Esophagus squamous epithelium (tissue), 4 donors: ENCODE measurements at regions not wholly inside any gene's neighbourhood (a gene's known extent, or its start where the extent isn't known, plus 50 kb on each side); places are given as distances from the start of the nearest gene placed in this dataset.

Experiments used
- CTCF ChIP-seq, 6 experiments: fragments of 450-650 bp in 4 of 6; fragments of 200-600 bp in 2 of 6; sonication (generic) in 2 of 6; IDR thresholded peaks; one replicate each; pipeline ENCODE4 v1.5.1; 2016 to 2019; ENCODE audit warnings: antibody characterized with exemption in 6 of 6, mild to moderate bottlenecking in 4 of 6, moderate library complexity in 4 of 6
- POLR2A ChIP-seq, 4 donors: fragments of 450-650 bp; IDR thresholded peaks; one replicate each; pipeline ENCODE4 v1.6.1; 2017; ENCODE audit warnings: antibody characterized with exemption in 4 of 4, mild to moderate bottlenecking in 4 of 4, moderate library complexity in 3 of 4

- TF ChIP-seq CTCF (IDR thresholded peaks at IDR 0.05) (no peak), POLR2A (IDR thresholded peaks at IDR 0.05) (no peak)
Observed at GRCh38 chr13:106098778-106099177, 436.7 kb downstream of the EFNB2 start.
